SH-SY5Y (cell line): ENCODE measurements at regions not wholly inside any gene's neighbourhood (a gene's known extent, or its start where the extent isn't known, plus 50 kb on each side); places are given as distances from the start of the nearest gene placed in this dataset.

Experiments used
- GATA2 ChIP-seq: IDR thresholded peaks from 2 replicates; pipeline ENCODE4 v1.6.1; 2011; ENCODE audit warnings: mild to moderate bottlenecking, low read depth, low read length
- GATA3 ChIP-seq: IDR thresholded peaks from 2 replicates; pipeline ENCODE4 v1.6.1; 2011; ENCODE audit warnings: low read depth, mild to moderate bottlenecking, low read length, moderate library complexity

GRCh38 chr9:23394189-23394588 lies 431.9 kb downstream of the ELAVL2 start:
- TF ChIP-seq GATA3 (no peak), GATA2 (no peak)

- TF ChIP-seq GATA3 (no peak), GATA2 (no peak)
Measured at GRCh38 chr9:23408874-23409273, 417.2 kb downstream of the ELAVL2 start.

GRCh38 chr9:23412046-23412445 lies 414.0 kb downstream of the ELAVL2 start:
- no peak for TF ChIP-seq GATA3
- TF ChIP-seq GATA2, result no peak

- TF ChIP-seq GATA2 (no peak), GATA3 (no peak)
Measured at GRCh38 chr9:23412458-23412857, 413.6 kb downstream of the ELAVL2 start.

- no peak for TF ChIP-seq GATA3
- TF ChIP-seq GATA2, result no peak
Measured at GRCh38 chr9:23413541-23413940, 412.5 kb downstream of the ELAVL2 start.

- TF ChIP-seq GATA2, result no peak
- no peak for TF ChIP-seq GATA3
Measured at GRCh38 chr9:23423999-23424398, 402.0 kb downstream of the ELAVL2 start.

- TF ChIP-seq GATA2 (no peak), GATA3 (no peak)
Measured at GRCh38 chr9:23426144-23426543, 399.9 kb downstream of the ELAVL2 start.

GRCh38 chr9:23431459-23431858 lies 394.6 kb downstream of the ELAVL2 start:
- TF ChIP-seq GATA3 (no peak), GATA2 (no peak)

GRCh38 chr9:23434654-23435053 lies 391.4 kb downstream of the ELAVL2 start:
- TF ChIP-seq GATA3 (no peak), GATA2 (no peak)

- TF ChIP-seq GATA2, result no peak
- no peak for TF ChIP-seq GATA3
Measured at GRCh38 chr9:23438299-23438907, 387.6 kb downstream of the ELAVL2 start.

- TF ChIP-seq GATA3 (no peak), GATA2 (no peak)
Measured at GRCh38 chr9:23441275-23441674, 384.8 kb downstream of the ELAVL2 start.

- TF ChIP-seq GATA2, result no peak
Measured at GRCh38 chr9:23444658-23445057, 381.4 kb downstream of the ELAVL2 start.

- TF ChIP-seq GATA3 (no peak), GATA2 (no peak)
Measured at GRCh38 chr9:23447166-23447565, 378.9 kb downstream of the ELAVL2 start.

- no peak for TF ChIP-seq GATA2
- no peak for TF ChIP-seq GATA3
Measured at GRCh38 chr9:23447944-23448343, 378.1 kb downstream of the ELAVL2 start.

- TF ChIP-seq GATA3, result no peak
- TF ChIP-seq GATA2, result no peak
Measured at GRCh38 chr9:23451802-23452418, 374.1 kb downstream of the ELAVL2 start.
